Panc1 (cell line): ENCODE measurements at regions not wholly inside any gene's neighbourhood (a gene's known extent, or its start where the extent isn't known, plus 50 kb on each side); places are given as distances from the start of the nearest gene placed in this dataset.

Experiments
- POLR2AphosphoS5 ChIP-seq: IDR thresholded peaks from 2 replicates; pipeline ENCODE4 v1.6.1; 2012; ENCODE audit warnings: mild to moderate bottlenecking, low read depth, low read length, moderate library complexity
- SIN3A ChIP-seq: IDR thresholded peaks from 2 replicates; pipeline ENCODE4 v1.6.1; 2012; ENCODE audit warnings: low read depth, mild to moderate bottlenecking, low read length, moderate library complexity, borderline replicate concordance; ENCODE audit not compliant: insufficient read depth
- TCF7L2 ChIP-seq: IDR thresholded peaks from 2 replicates; pipeline ENCODE4 v1.6.1; 2011; ENCODE audit warnings: mild to moderate bottlenecking, low read depth, low read length, inconsistent platforms
- TF ChIP-seq, protein P1 (sequence below): fragments of 450-650 bp; IDR thresholded peaks from 2 replicates; pipeline ENCODE4 v1.5.1; 2017; ENCODE audit warnings: mild to moderate bottlenecking
- TF ChIP-seq, protein P2 (sequence below), 2 experiments: IDR thresholded peaks; 2 replicates each; pipeline ENCODE4 v1.6.1; 2011 to 2012; ENCODE audit warnings: low read depth in 2 of 2, control low read depth in 1 of 2, low read length in 1 of 2, mild to moderate bottlenecking in 1 of 2, moderate library complexity in 1 of 2; ENCODE audit not compliant: insufficient read depth in 1 of 2

DNA sequence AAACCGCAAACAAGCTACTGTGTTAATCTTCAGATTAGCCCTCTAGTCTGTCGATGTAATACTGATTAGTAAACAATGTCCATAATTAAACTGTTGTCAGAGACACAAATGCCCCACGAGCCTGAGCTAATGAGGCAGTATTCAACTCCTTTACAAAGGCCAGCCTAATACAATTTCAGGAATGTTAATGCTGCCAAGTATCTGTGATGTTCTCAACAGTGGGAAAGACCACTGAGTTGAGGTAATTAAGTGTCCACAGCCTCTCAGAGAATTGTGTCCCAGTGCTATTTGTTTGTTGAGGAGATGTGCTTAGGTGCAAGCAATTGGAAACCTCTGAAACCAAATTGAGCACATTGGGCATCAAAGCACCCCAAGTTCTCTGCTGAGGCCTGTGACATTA is 139.4 kb upstream of the CDKN3 start:
- TF ChIP-seq, protein P1, sequence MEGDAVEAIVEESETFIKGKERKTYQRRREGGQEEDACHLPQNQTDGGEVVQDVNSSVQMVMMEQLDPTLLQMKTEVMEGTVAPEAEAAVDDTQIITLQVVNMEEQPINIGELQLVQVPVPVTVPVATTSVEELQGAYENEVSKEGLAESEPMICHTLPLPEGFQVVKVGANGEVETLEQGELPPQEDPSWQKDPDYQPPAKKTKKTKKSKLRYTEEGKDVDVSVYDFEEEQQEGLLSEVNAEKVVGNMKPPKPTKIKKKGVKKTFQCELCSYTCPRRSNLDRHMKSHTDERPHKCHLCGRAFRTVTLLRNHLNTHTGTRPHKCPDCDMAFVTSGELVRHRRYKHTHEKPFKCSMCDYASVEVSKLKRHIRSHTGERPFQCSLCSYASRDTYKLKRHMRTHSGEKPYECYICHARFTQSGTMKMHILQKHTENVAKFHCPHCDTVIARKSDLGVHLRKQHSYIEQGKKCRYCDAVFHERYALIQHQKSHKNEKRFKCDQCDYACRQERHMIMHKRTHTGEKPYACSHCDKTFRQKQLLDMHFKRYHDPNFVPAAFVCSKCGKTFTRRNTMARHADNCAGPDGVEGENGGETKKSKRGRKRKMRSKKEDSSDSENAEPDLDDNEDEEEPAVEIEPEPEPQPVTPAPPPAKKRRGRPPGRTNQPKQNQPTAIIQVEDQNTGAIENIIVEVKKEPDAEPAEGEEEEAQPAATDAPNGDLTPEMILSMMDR = no peak
- TF ChIP-seq POLR2AphosphoS5 (no peak), TCF7L2 (no peak), SIN3A (no peak)
- TF ChIP-seq, protein P2, sequence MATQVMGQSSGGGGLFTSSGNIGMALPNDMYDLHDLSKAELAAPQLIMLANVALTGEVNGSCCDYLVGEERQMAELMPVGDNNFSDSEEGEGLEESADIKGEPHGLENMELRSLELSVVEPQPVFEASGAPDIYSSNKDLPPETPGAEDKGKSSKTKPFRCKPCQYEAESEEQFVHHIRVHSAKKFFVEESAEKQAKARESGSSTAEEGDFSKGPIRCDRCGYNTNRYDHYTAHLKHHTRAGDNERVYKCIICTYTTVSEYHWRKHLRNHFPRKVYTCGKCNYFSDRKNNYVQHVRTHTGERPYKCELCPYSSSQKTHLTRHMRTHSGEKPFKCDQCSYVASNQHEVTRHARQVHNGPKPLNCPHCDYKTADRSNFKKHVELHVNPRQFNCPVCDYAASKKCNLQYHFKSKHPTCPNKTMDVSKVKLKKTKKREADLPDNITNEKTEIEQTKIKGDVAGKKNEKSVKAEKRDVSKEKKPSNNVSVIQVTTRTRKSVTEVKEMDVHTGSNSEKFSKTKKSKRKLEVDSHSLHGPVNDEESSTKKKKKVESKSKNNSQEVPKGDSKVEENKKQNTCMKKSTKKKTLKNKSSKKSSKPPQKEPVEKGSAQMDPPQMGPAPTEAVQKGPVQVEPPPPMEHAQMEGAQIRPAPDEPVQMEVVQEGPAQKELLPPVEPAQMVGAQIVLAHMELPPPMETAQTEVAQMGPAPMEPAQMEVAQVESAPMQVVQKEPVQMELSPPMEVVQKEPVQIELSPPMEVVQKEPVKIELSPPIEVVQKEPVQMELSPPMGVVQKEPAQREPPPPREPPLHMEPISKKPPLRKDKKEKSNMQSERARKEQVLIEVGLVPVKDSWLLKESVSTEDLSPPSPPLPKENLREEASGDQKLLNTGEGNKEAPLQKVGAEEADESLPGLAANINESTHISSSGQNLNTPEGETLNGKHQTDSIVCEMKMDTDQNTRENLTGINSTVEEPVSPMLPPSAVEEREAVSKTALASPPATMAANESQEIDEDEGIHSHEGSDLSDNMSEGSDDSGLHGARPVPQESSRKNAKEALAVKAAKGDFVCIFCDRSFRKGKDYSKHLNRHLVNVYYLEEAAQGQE (IDR thresholded peaks at IDR 0.05; ENCODE audit: insufficient read depth in 1 of 2, low read depth in 2 of 2, low read length in 1 of 2) = no peak
